ENCODE measurements at regions not wholly inside any gene's neighbourhood (a gene's known extent, or its start where the extent isn't known, plus 50 kb on each side); places are given as distances from the start of the nearest gene placed in this dataset.

GRCh38 chr1:22314706-22315105 is 136.9 kb upstream of the ZBTB40 start:
- Histone ChIP-seq H3K27me3 (ENCODE audit: control insufficient read depth in 1 of 2, insufficient read depth in 2 of 2, low read length in 2 of 2) (peaks cover 0 to 8% of the 10 kb centered on the region in 2 donors), H3K9ac (ENCODE audit: low read length) (no peak overlapping the region)

GRCh38 chr1:22315315-22316078 is 136.2 kb upstream of the ZBTB40 start:
- no peaks in the 10 kb centered on the region for H3K4me1 ChIP-seq (ENCODE audit: insufficient read depth, low read length)
- no peak overlapping the region for H3K4me3 ChIP-seq (ENCODE audit: low read depth in 1 of 2, low read length in 2 of 2)
- H3K27me3 ChIP-seq (ENCODE audit: control insufficient read depth in 1 of 2, insufficient read depth in 2 of 2, low read length in 2 of 2) = peaks cover 0 to 8% of the 10 kb centered on the region in 2 donors
- H3K27ac ChIP-seq (ENCODE audit: low read depth, low read length) = no peak overlapping the region
- no peaks in the 10 kb centered on the region for H3K9me3 ChIP-seq (ENCODE audit: low read length)
- H3K36me3 ChIP-seq (ENCODE audit: insufficient read depth, low read length) = no peaks in the 10 kb centered on the region
- H3K9ac ChIP-seq (ENCODE audit: low read length) = no peak overlapping the region

More at GRCh38 chr1:22314706-22315105, 136.9 kb upstream of the ZBTB40 start:
- Histone ChIP-seq H3K9me3 (ENCODE audit: low read length) (no peaks in the 10 kb centered on the region), H3K27ac (ENCODE audit: low read depth, low read length) (no peak overlapping the region), H3K36me3 (ENCODE audit: insufficient read depth, low read length) (no peaks in the 10 kb centered on the region), H3K4me1 (ENCODE audit: insufficient read depth, low read length) (no peaks in the 10 kb centered on the region), H3K4me3 (ENCODE audit: low read depth in 1 of 2, low read length in 2 of 2) (no peak overlapping the region)

GRCh38 chr1:22317231-22317919 is 134.3 kb upstream of the ZBTB40 start:
- H3K27ac ChIP-seq (ENCODE audit: low read depth, low read length) = no peak overlapping the region
- H3K27me3 ChIP-seq (ENCODE audit: control insufficient read depth in 1 of 2, insufficient read depth in 2 of 2, low read length in 2 of 2) = peaks cover 0 to 12% of the 10 kb centered on the region in 2 donors
- H3K9me3 ChIP-seq (ENCODE audit: low read length) = no peaks in the 10 kb centered on the region
- no peak overlapping the region for H3K4me3 ChIP-seq (ENCODE audit: low read depth in 1 of 2, low read length in 2 of 2)
- no peaks in the 10 kb centered on the region for H3K36me3 ChIP-seq (ENCODE audit: insufficient read depth, low read length)
- no peaks in the 10 kb centered on the region for H3K4me1 ChIP-seq (ENCODE audit: insufficient read depth, low read length)
- no peak overlapping the region for H3K9ac ChIP-seq (ENCODE audit: low read length)

GRCh38 chr1:22317920-22318243 is 133.8 kb upstream of the ZBTB40 start:
- H3K9me3 ChIP-seq (ENCODE audit: low read length) = no peaks in the 10 kb centered on the region
- no peaks in the 10 kb centered on the region for H3K36me3 ChIP-seq (ENCODE audit: insufficient read depth, low read length)
- H3K9ac ChIP-seq (ENCODE audit: low read length) = no peak overlapping the region
- peaks cover 0 to 12% of the 10 kb centered on the region in 2 donors for H3K27me3 ChIP-seq (ENCODE audit: control insufficient read depth in 1 of 2, insufficient read depth in 2 of 2, low read length in 2 of 2)
- H3K4me3 ChIP-seq (ENCODE audit: low read depth in 1 of 2, low read length in 2 of 2) = no peak overlapping the region
- no peaks in the 10 kb centered on the region for H3K4me1 ChIP-seq (ENCODE audit: insufficient read depth, low read length)
- no peak overlapping the region for H3K27ac ChIP-seq (ENCODE audit: low read depth, low read length)

- H3K36me3 ChIP-seq (ENCODE audit: insufficient read depth, low read length) = no peaks in the 10 kb centered on the region
- no peaks in the 10 kb centered on the region for H3K4me1 ChIP-seq (ENCODE audit: insufficient read depth, low read length)
- no peaks in the 10 kb centered on the region for H3K9me3 ChIP-seq (ENCODE audit: low read length)
- no peak overlapping the region for H3K4me3 ChIP-seq (ENCODE audit: low read depth in 1 of 2, low read length in 2 of 2)
- H3K27me3 ChIP-seq (ENCODE audit: control insufficient read depth in 1 of 2, insufficient read depth in 2 of 2, low read length in 2 of 2) = peaks cover 0 to 12% of the 10 kb centered on the region in 2 donors
- no peak overlapping the region for H3K9ac ChIP-seq (ENCODE audit: low read length)
- no peak overlapping the region for H3K27ac ChIP-seq (ENCODE audit: low read depth, low read length)
Measured at GRCh38 chr1:22318279-22318981, 133.2 kb upstream of the ZBTB40 start.

- H3K27me3 ChIP-seq (ENCODE audit: control insufficient read depth in 1 of 2, insufficient read depth in 2 of 2, low read length in 2 of 2) = peaks cover 0 to 12% of the 10 kb centered on the region in 2 donors
- no peaks in the 10 kb centered on the region for H3K9me3 ChIP-seq (ENCODE audit: low read length)
- no peak overlapping the region for H3K9ac ChIP-seq (ENCODE audit: low read length)
- no peaks in the 10 kb centered on the region for H3K4me1 ChIP-seq (ENCODE audit: insufficient read depth, low read length)
- no peak overlapping the region for H3K4me3 ChIP-seq (ENCODE audit: low read depth in 1 of 2, low read length in 2 of 2)
- H3K36me3 ChIP-seq (ENCODE audit: insufficient read depth, low read length) = no peaks in the 10 kb centered on the region
- H3K27ac ChIP-seq (ENCODE audit: low read depth, low read length) = no peak overlapping the region
Measured at GRCh38 chr1:22319608-22320007, 132.0 kb upstream of the ZBTB40 start.

- Histone ChIP-seq H3K4me3 (ENCODE audit: low read depth in 1 of 2, low read length in 2 of 2) (no peak overlapping the region), H3K27me3 (ENCODE audit: control insufficient read depth in 1 of 2, insufficient read depth in 2 of 2, low read length in 2 of 2) (peaks cover 0 to 12% of the 10 kb centered on the region in 2 donors), H3K9ac (ENCODE audit: low read length) (no peak overlapping the region), H3K4me1 (ENCODE audit: insufficient read depth, low read length) (no peaks in the 10 kb centered on the region), H3K9me3 (ENCODE audit: low read length) (no peaks in the 10 kb centered on the region), H3K27ac (ENCODE audit: low read depth, low read length) (no peak overlapping the region), H3K36me3 (ENCODE audit: insufficient read depth, low read length) (no peaks in the 10 kb centered on the region)
Measured at GRCh38 chr1:22320587-22321344, 130.9 kb upstream of the ZBTB40 start.

GRCh38 chr1:22321917-22322316 is 129.7 kb upstream of the ZBTB40 start:
- Histone ChIP-seq H3K27ac (ENCODE audit: low read depth, low read length) (no peak overlapping the region), H3K36me3 (ENCODE audit: insufficient read depth, low read length) (no peaks in the 10 kb centered on the region), H3K9me3 (ENCODE audit: low read length) (no peaks in the 10 kb centered on the region), H3K9ac (ENCODE audit: low read length) (no peak overlapping the region), H3K4me3 (ENCODE audit: low read depth in 1 of 2, low read length in 2 of 2) (no peak overlapping the region), H3K4me1 (ENCODE audit: insufficient read depth, low read length) (no peaks in the 10 kb centered on the region), H3K27me3 (ENCODE audit: control insufficient read depth in 1 of 2, insufficient read depth in 2 of 2, low read length in 2 of 2) (peaks cover 0 to 12% of the 10 kb centered on the region in 2 donors)

GRCh38 chr1:22323141-22323845 is 128.4 kb upstream of the ZBTB40 start:
- Histone ChIP-seq H3K9ac (ENCODE audit: low read length) (no peak overlapping the region), H3K27me3 (ENCODE audit: control insufficient read depth in 1 of 2, insufficient read depth in 2 of 2, low read length in 2 of 2) (peaks cover 0 to 12% of the 10 kb centered on the region in 2 donors), H3K4me1 (ENCODE audit: insufficient read depth, low read length) (no peaks in the 10 kb centered on the region), H3K27ac (ENCODE audit: low read depth, low read length) (no peak overlapping the region), H3K36me3 (ENCODE audit: insufficient read depth, low read length) (no peaks in the 10 kb centered on the region), H3K9me3 (ENCODE audit: low read length) (no peaks in the 10 kb centered on the region), H3K4me3 (ENCODE audit: low read depth in 1 of 2, low read length in 2 of 2) (no peak overlapping the region)

- no peak overlapping the region for H3K4me3 ChIP-seq (ENCODE audit: low read depth in 1 of 2, low read length in 2 of 2)
- H3K4me1 ChIP-seq (ENCODE audit: insufficient read depth, low read length) = no peaks in the 10 kb centered on the region
- H3K36me3 ChIP-seq (ENCODE audit: insufficient read depth, low read length) = no peaks in the 10 kb centered on the region
- no peak overlapping the region for H3K27ac ChIP-seq (ENCODE audit: low read depth, low read length)
- H3K9me3 ChIP-seq (ENCODE audit: low read length) = no peaks in the 10 kb centered on the region
- H3K27me3 ChIP-seq (ENCODE audit: control insufficient read depth in 1 of 2, insufficient read depth in 2 of 2, low read length in 2 of 2) = peaks cover 0 to 8% of the 10 kb centered on the region in 2 donors
- no peak overlapping the region for H3K9ac ChIP-seq (ENCODE audit: low read length)
Measured at GRCh38 chr1:22323846-22324504, 127.7 kb upstream of the ZBTB40 start.

Data from muscle layer of colon (tissue), 2 donors.